ENCODE measurements at regions not wholly inside any gene's neighbourhood (a gene's known extent, or its start where the extent isn't known, plus 50 kb on each side); places are given as distances from the start of the nearest gene placed in this dataset.

DNA sequence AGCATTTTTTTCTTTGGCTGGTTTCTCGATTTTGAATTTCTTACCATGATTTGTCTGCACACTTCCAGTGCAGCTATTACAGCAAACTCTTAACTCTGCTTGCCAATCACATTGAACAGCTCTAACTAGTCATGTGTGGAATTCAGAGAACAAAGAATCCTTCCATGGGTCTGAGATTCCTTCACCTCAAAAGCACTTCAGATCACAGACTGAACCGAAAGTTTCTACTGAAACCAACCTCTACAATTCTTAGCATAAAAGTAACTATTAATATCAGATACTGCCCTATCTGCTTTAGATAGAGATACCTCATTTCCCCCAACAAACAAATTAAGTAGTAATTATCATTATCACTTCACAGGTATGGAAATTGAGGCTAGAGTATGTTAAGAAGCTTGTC is 56.5 kb upstream of the SP4 start:
- TF ChIP-seq CTBP1 (IDR thresholded peaks at IDR 0.05; ENCODE audit: borderline replicate concordance) (no peak), L3MBTL2 (conservative IDR thresholded peaks at IDR 0.05) (no peak), FOXM1 (IDR thresholded peaks at IDR 0.05; ENCODE audit: borderline replicate concordance) (no peak), LEF1 (IDR thresholded peaks at IDR 0.05; ENCODE audit: borderline replicate concordance) (no peak), HDGF (IDR thresholded peaks at IDR 0.05; ENCODE audit: borderline replicate concordance) (no peak), ARNT (IDR thresholded peaks at IDR 0.05) (no peak)
